HG02840 (cell line): ENCODE measurements at regions not wholly inside any gene's neighbourhood (a gene's known extent, or its start where the extent isn't known, plus 50 kb on each side); places are given as distances from the start of the nearest gene placed in this dataset.
"Not testable (repeated sequence)": the region's sequence is repeated elsewhere in the genome, so short reads cannot be mapped to it uniquely, and the experiment has no call there.

Source experiments
- ATAC-seq: cut with Tn5 transposase; IDR thresholded peaks from one replicate; pipeline ENCODE4 v1.9.1; 2021; ENCODE audit warnings: mild to moderate bottlenecking, moderate library complexity, moderate number of reproducible peaks; ENCODE audit not compliant: unreplicated experiment, low FRiP score

GRCh38 chr13:58950911-58951310, 1212.8 kb downstream of the DIAPH3 start:
- ATAC-seq: no peak

GRCh38 chr13:58953638-58954037, 1210.1 kb downstream of the DIAPH3 start:
- no peak for ATAC-seq

- peak; percentile 56 for ATAC-seq
Observed at GRCh38 chr13:58955546-58956385, 1208.0 kb downstream of the DIAPH3 start.

- ATAC-seq: not testable (repeated sequence)
Observed at GRCh38 chr13:58958097-58958496, 1205.6 kb downstream of the DIAPH3 start.

- no peak for ATAC-seq
Observed at GRCh38 chr13:58960888-58961287, 1202.8 kb downstream of the DIAPH3 start.

- ATAC-seq: no peak
Observed at GRCh38 chr13:58963321-58963720, 1200.4 kb downstream of the DIAPH3 start.

GRCh38 chr13:58964048-58964447, 1199.7 kb downstream of the DIAPH3 start:
- no peak for ATAC-seq

GRCh38 chr13:58977085-58977484, 1186.6 kb downstream of the DIAPH3 start:
- ATAC-seq: no peak

- no peak for ATAC-seq
Observed at GRCh38 chr13:58978331-58978730, 1185.4 kb downstream of the DIAPH3 start.

GRCh38 chr13:58979851-58980250, 1183.9 kb downstream of the DIAPH3 start:
- no peak for ATAC-seq

- ATAC-seq: no peak
Observed at GRCh38 chr13:58985845-58986244, 1177.9 kb downstream of the DIAPH3 start.

- ATAC-seq: no peak
Observed at GRCh38 chr13:58989556-58989955, 1174.2 kb downstream of the DIAPH3 start.

- ATAC-seq: no peak
Observed at GRCh38 chr13:58991826-58992477, 1171.8 kb downstream of the DIAPH3 start.

- no peak for ATAC-seq
Observed at GRCh38 chr13:58992478-58993042, 1171.2 kb downstream of the DIAPH3 start.

- ATAC-seq: no peak
Observed at GRCh38 chr13:58994077-58994476, 1169.7 kb downstream of the DIAPH3 start.

GRCh38 chr13:58994777-58995176, 1169.0 kb downstream of the DIAPH3 start:
- ATAC-seq: no peak

- ATAC-seq: no peak
Observed at GRCh38 chr13:58998716-58999115, 1165.0 kb downstream of the DIAPH3 start.

GRCh38 chr13:58999851-59000250, 1163.9 kb downstream of the DIAPH3 start:
- no peak for ATAC-seq

- no peak for ATAC-seq
Observed at GRCh38 chr13:59000770-59001169, 1163.0 kb downstream of the DIAPH3 start.

GRCh38 chr13:59012731-59013130, 1151.0 kb downstream of the DIAPH3 start:
- ATAC-seq: no peak

GRCh38 chr13:59016250-59016649, 1147.5 kb downstream of the DIAPH3 start:
- ATAC-seq: no peak

- ATAC-seq: no peak
Observed at GRCh38 chr13:59024434-59024833, 1139.3 kb downstream of the DIAPH3 start.
